GM12892 (cell line): ENCODE measurements at regions not wholly inside any gene's neighbourhood (a gene's known extent, or its start where the extent isn't known, plus 50 kb on each side); places are given as distances from the start of the nearest gene placed in this dataset.

ENCODE experiments used
- DNase-seq: peaks from one replicate; pipeline ENCODE4 v3.0.0; 2011; ENCODE audit not compliant: insufficient read length
- FAIRE-seq: peaks from 2 replicates; lab custom pipeline; 2011; peaks lifted over from hg19 to GRCh38; lab: Jason Lieb, UNC
- POLR2A ChIP-seq: IDR thresholded peaks from 2 replicates; pipeline ENCODE4 v1.6.1; 2011; ENCODE audit warnings: low read depth, low read length, control low read depth
- POLR2AphosphoS5 ChIP-seq: IDR thresholded peaks from 2 replicates; pipeline ENCODE4 v1.6.1; 2011; ENCODE audit warnings: low read depth, low read length, control low read depth
- TAF1 ChIP-seq: IDR thresholded peaks from 2 replicates; pipeline ENCODE4 v1.6.1; 2011; ENCODE audit warnings: low read depth, mild to moderate bottlenecking, control low read depth, low read length, borderline replicate concordance

GRCh38 chr2:120823551-120823950 is 87.9 kb downstream of the GLI2 start:
- no peak for DNase-seq
- FAIRE-seq, result no peak
- no peak for TF ChIP-seq POLR2A
- no peak for TF ChIP-seq POLR2AphosphoS5
- no peak for TF ChIP-seq TAF1

- no peak for TF ChIP-seq POLR2AphosphoS5
- no peak for TF ChIP-seq POLR2A
- no peak for TF ChIP-seq TAF1
- DNase-seq (no peak), FAIRE-seq (no peak)
Observed at GRCh38 chr2:120824246-120824645, 88.6 kb downstream of the GLI2 start.

GRCh38 chr2:120825370-120826259 is 89.9 kb downstream of the GLI2 start:
- FAIRE-seq, result no peak
- TF ChIP-seq TAF1, result no peak
- TF ChIP-seq POLR2A, result no peak
- TF ChIP-seq POLR2AphosphoS5, result no peak
- DNase-seq, result no peak

GRCh38 chr2:120826260-120826648 is 90.6 kb downstream of the GLI2 start:
- TF ChIP-seq POLR2AphosphoS5 (no peak), POLR2A (no peak), TAF1 (no peak)
- DNase-seq, result no peak
- no peak for FAIRE-seq

GRCh38 chr2:120826716-120827410 is 91.2 kb downstream of the GLI2 start:
- DNase-seq (no peak), FAIRE-seq (no peak)
- no peak for TF ChIP-seq POLR2A

- TF ChIP-seq POLR2AphosphoS5 (no peak), TAF1 (no peak), POLR2A (no peak)
- FAIRE-seq, result no peak
- DNase-seq, result no peak
Observed at GRCh38 chr2:120828066-120828465, 92.4 kb downstream of the GLI2 start.

GRCh38 chr2:120828829-120829632 is 93.4 kb downstream of the GLI2 start:
- FAIRE-seq, result no peak
- TF ChIP-seq TAF1 (no peak), POLR2AphosphoS5 (no peak), POLR2A (no peak)
- no peak for DNase-seq

- FAIRE-seq (no peak), DNase-seq (no peak)
- TF ChIP-seq POLR2AphosphoS5 (no peak), POLR2A (no peak)
Observed at GRCh38 chr2:120829633-120830025, 94.0 kb downstream of the GLI2 start.

GRCh38 chr2:120830096-120830830 is 94.6 kb downstream of the GLI2 start:
- FAIRE-seq, result no peak
- no peak for DNase-seq
- TF ChIP-seq TAF1, result no peak

GRCh38 chr2:120831086-120831485 is 95.4 kb downstream of the GLI2 start:
- FAIRE-seq (no peak), DNase-seq (no peak)
- TF ChIP-seq TAF1, result no peak
- no peak for TF ChIP-seq POLR2A
- TF ChIP-seq POLR2AphosphoS5, result no peak

GRCh38 chr2:120831891-120832290 is 96.2 kb downstream of the GLI2 start:
- FAIRE-seq, result no peak
- TF ChIP-seq POLR2AphosphoS5 (no peak), POLR2A (no peak), TAF1 (no peak)
- no peak for DNase-seq
